H1 (cell line): ENCODE measurements at regions not wholly inside any gene's neighbourhood (a gene's known extent, or its start where the extent isn't known, plus 50 kb on each side); places are given as distances from the start of the nearest gene placed in this dataset.

Experiments
- BCL11A ChIP-seq, 2 experiments: IDR thresholded peaks; one replicate each; pipeline ENCODE4 v1.6.1; 2011; ENCODE audit warnings: low read depth in 2 of 2, low read length in 2 of 2, mild to moderate bottlenecking in 2 of 2
- HDAC2 ChIP-seq, 2 experiments: fragments of 300-600 bp in 1 of 2; sonication (generic) in 1 of 2; IDR thresholded peaks; 2 replicates each; pipeline ENCODE4 v1.6.1; 2011 to 2012; ENCODE audit warnings: low read depth in 2 of 2, low read length in 2 of 2, mild to moderate bottlenecking in 2 of 2, moderate library complexity in 2 of 2, borderline replicate concordance in 1 of 2, inconsistent platforms in 1 of 2
- POLR2A ChIP-seq, 2 experiments: IDR thresholded peaks; 1 replicate in 1 of 2; 2 replicates in 1 of 2; pipeline ENCODE4 v1.6.1; 2011; ENCODE audit warnings: low read depth in 2 of 2, low read length in 2 of 2, mild to moderate bottlenecking in 2 of 2; ENCODE audit errors: control extremely low read depth in 1 of 2
- POLR2AphosphoS5 ChIP-seq: IDR thresholded peaks from 2 replicates; pipeline ENCODE4 v1.6.1; 2011; ENCODE audit warnings: low read depth, low read length
- RXRA ChIP-seq: IDR thresholded peaks from 2 replicates; pipeline ENCODE4 v1.6.1; 2011; ENCODE audit warnings: low read depth, mild to moderate bottlenecking, low read length, moderate library complexity; ENCODE audit not compliant: insufficient read depth
- SP4 ChIP-seq: IDR thresholded peaks from 2 replicates; pipeline ENCODE4 v1.6.1; 2012; ENCODE audit warnings: low read length, inconsistent platforms
- TCF12 ChIP-seq: IDR thresholded peaks from 2 replicates; pipeline ENCODE4 v1.6.1; 2011; ENCODE audit warnings: low read depth, mild to moderate bottlenecking, low read length
- TF ChIP-seq, protein P1 (sequence below), 3 experiments: IDR thresholded peaks; 1 replicate in 2 of 3; 2 replicates in 1 of 3; pipeline versions ENCODE4 v1.5.1 to v1.6.1; 2011; ENCODE audit warnings: low read length in 3 of 3, mild to moderate bottlenecking in 3 of 3, inconsistent platforms in 2 of 3, low read depth in 1 of 3, moderate library complexity in 1 of 3; ENCODE audit not compliant: insufficient read depth in 1 of 3; ENCODE audit errors: control extremely low read depth in 1 of 3
- TF ChIP-seq, protein P2 (sequence below): IDR thresholded peaks from 2 replicates; pipeline ENCODE4 v1.6.1; 2012; ENCODE audit warnings: low read length, inconsistent platforms

DNA sequence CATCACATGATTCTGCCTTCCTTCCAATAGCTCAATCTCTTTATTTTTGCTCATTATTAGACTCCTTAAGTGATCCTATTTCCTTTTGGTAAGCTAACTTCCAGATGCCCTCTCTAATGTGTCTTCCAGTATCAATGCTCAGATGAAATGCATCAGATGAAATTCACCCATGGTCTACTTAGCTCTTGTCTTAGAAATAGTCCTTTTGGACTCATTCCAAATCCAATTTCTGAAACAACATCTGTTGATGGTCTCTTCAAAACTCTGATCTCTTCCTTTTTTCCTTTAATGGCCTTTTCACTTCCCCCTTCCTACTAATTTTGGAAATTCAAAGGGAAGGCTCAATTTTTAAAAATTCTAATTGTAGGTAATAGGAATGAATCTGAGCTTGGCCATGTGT, 81.1 kb upstream of the GREM2 start:
- TF ChIP-seq, protein P1, sequence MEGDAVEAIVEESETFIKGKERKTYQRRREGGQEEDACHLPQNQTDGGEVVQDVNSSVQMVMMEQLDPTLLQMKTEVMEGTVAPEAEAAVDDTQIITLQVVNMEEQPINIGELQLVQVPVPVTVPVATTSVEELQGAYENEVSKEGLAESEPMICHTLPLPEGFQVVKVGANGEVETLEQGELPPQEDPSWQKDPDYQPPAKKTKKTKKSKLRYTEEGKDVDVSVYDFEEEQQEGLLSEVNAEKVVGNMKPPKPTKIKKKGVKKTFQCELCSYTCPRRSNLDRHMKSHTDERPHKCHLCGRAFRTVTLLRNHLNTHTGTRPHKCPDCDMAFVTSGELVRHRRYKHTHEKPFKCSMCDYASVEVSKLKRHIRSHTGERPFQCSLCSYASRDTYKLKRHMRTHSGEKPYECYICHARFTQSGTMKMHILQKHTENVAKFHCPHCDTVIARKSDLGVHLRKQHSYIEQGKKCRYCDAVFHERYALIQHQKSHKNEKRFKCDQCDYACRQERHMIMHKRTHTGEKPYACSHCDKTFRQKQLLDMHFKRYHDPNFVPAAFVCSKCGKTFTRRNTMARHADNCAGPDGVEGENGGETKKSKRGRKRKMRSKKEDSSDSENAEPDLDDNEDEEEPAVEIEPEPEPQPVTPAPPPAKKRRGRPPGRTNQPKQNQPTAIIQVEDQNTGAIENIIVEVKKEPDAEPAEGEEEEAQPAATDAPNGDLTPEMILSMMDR (IDR thresholded peaks at IDR 0.05; ENCODE audit: control extremely low read depth in 1 of 3, insufficient read depth in 1 of 3, low read depth in 1 of 3, low read length in 3 of 3): no peak
- TF ChIP-seq, protein P2, sequence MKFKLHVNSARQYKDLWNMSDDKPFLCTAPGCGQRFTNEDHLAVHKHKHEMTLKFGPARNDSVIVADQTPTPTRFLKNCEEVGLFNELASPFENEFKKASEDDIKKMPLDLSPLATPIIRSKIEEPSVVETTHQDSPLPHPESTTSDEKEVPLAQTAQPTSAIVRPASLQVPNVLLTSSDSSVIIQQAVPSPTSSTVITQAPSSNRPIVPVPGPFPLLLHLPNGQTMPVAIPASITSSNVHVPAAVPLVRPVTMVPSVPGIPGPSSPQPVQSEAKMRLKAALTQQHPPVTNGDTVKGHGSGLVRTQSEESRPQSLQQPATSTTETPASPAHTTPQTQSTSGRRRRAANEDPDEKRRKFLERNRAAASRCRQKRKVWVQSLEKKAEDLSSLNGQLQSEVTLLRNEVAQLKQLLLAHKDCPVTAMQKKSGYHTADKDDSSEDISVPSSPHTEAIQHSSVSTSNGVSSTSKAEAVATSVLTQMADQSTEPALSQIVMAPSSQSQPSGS: no peak
- TF ChIP-seq POLR2A (IDR thresholded peaks at IDR 0.05; ENCODE audit: control extremely low read depth in 1 of 2, low read depth in 2 of 2, low read length in 2 of 2): no peak
- no peak for TF ChIP-seq TCF12
- no peak for TF ChIP-seq RXRA
- no peak for TF ChIP-seq HDAC2 (IDR thresholded peaks at IDR 0.05; ENCODE audit: borderline replicate concordance in 1 of 2, low read depth in 2 of 2, low read length in 2 of 2)
- TF ChIP-seq BCL11A (IDR thresholded peaks at IDR 0.05; ENCODE audit: low read depth in 2 of 2, low read length in 2 of 2): no peak
- no peak for TF ChIP-seq SP4
- TF ChIP-seq POLR2AphosphoS5: no peak
